ENCODE measurements at regions not wholly inside any gene's neighbourhood (a gene's known extent, or its start where the extent isn't known, plus 50 kb on each side); places are given as distances from the start of the nearest gene placed in this dataset.

DNA sequence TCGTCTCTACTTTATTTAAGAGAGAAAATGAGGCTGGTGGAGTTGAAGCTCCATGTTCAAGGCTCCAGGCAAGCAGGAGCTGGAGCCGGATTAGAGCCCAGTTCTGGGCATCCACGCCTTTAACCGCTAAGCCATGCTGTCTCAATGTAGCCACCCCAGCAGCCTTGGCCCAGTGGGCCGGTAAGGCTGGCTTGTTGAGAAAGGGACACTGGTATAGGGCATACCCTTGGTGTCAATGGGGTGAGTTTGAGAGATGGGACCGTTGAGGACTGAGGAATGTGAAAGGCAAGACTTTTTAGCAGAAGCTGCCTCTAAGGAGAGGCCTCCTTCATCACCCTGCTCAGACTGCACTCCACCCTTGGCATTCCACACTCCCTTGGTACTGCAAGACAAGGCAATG lies 147.4 kb downstream of the CYLD start:
- no peaks in the 10 kb centered on the region for H3K4me1 ChIP-seq (ENCODE audit: control insufficient read depth, extremely low read depth, insufficient read depth, low read length)
- no peaks in the 10 kb centered on the region for H4K20me1 ChIP-seq (replicated peaks; ENCODE audit: control insufficient read depth, extremely low read depth, insufficient read depth, low read length)
- H3K4me3 ChIP-seq (replicated peaks in 1 of 3; ENCODE audit: insufficient read depth in 1 of 3, low read depth in 1 of 3, low read length in 3 of 3), result no peak overlapping the region
- dilution Hi-C loops (cut with MboI; ENCODE audit: extremely low pct_ligation_motif_present, low sequenced_read_pairs), result no loop called here
- BruUV-seq (replicated peaks), result no TSS peak
- DNase-seq (ENCODE audit: low read depth, low spot score), result no peak
- no peak overlapping the region for H3K9ac ChIP-seq (replicated peaks; ENCODE audit: extremely low read depth, insufficient read depth, low read length)
- no peak overlapping the region for H3K27ac ChIP-seq (ENCODE audit: insufficient read depth, low read depth, low read length)
- H3K9me3 ChIP-seq (replicated peaks; ENCODE audit: control insufficient read depth, insufficient read depth, low read length), result peaks cover 3% of the 10 kb centered on the region
- H3K9me1 ChIP-seq (replicated peaks; ENCODE audit: control insufficient read depth, extremely low read depth, insufficient read depth, low read length), result no peaks in the 10 kb centered on the region
- intact Hi-C loops (cut with micrococcal nuclease), result no loop called here
- no peaks in the 10 kb centered on the region for H3K79me2 ChIP-seq (ENCODE audit: control insufficient read depth, insufficient read depth, low read length)
- H2AFZ ChIP-seq (ENCODE audit: low read depth, low read length), result no peak overlapping the region
- TF ChIP-seq POLR2AphosphoS5 (IDR thresholded peaks at IDR 0.05; ENCODE audit: insufficient read depth, low read depth, low read length) (no peak), EZH2 (IDR thresholded peaks at IDR 0.05; ENCODE audit: borderline replicate concordance, low read depth, low read length, severe bottlenecking) (no peak), POLR2A (IDR thresholded peaks at IDR 0.05; ENCODE audit: low read depth, low read length) (no peak), MYC (IDR thresholded peaks at IDR 0.05; ENCODE audit: low read depth, low read length) (no peak), FOS (IDR thresholded peaks at IDR 0.05; ENCODE audit: borderline replicate concordance, insufficient read depth, low read length) (no peak), JUN (IDR thresholded peaks at IDR 0.05; ENCODE audit: borderline replicate concordance, insufficient read depth, insufficient read length, low read depth) (no peak), GATA2 (IDR thresholded peaks at IDR 0.05; ENCODE audit: insufficient read depth, insufficient read length, low read depth, low read length) (no peak)
- TF ChIP-seq, protein P1, sequence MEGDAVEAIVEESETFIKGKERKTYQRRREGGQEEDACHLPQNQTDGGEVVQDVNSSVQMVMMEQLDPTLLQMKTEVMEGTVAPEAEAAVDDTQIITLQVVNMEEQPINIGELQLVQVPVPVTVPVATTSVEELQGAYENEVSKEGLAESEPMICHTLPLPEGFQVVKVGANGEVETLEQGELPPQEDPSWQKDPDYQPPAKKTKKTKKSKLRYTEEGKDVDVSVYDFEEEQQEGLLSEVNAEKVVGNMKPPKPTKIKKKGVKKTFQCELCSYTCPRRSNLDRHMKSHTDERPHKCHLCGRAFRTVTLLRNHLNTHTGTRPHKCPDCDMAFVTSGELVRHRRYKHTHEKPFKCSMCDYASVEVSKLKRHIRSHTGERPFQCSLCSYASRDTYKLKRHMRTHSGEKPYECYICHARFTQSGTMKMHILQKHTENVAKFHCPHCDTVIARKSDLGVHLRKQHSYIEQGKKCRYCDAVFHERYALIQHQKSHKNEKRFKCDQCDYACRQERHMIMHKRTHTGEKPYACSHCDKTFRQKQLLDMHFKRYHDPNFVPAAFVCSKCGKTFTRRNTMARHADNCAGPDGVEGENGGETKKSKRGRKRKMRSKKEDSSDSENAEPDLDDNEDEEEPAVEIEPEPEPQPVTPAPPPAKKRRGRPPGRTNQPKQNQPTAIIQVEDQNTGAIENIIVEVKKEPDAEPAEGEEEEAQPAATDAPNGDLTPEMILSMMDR (IDR thresholded peaks at IDR 0.05; ENCODE audit: extremely low read depth in 1 of 2, insufficient read depth in 1 of 2, low read depth in 1 of 2, low read length in 2 of 2), result no peak
- TF ChIP-seq, protein P2, sequence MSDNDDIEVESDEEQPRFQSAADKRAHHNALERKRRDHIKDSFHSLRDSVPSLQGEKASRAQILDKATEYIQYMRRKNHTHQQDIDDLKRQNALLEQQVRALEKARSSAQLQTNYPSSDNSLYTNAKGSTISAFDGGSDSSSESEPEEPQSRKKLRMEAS (IDR thresholded peaks at IDR 0.05; ENCODE audit: insufficient read depth, insufficient read length), result no peak
- POLR2A ChIA-PET, result no interaction called here
- no peak for FAIRE-seq
- CTCF ChIA-PET, result no interaction called here
- H3K36me3 ChIP-seq (ENCODE audit: control insufficient read depth in 2 of 2, extremely low read depth in 1 of 2, insufficient read depth in 2 of 2, low read length in 2 of 2), result no peaks in the 10 kb centered on the region
- no peaks in the 10 kb centered on the region for H3K27me3 ChIP-seq (ENCODE audit: control insufficient read depth in 2 of 2, insufficient read depth in 2 of 2, low read length in 2 of 2)
- H3K4me2 ChIP-seq (ENCODE audit: insufficient read depth, low read length), result no peak overlapping the region

Measured in endothelial cell of umbilical vein (primary cell).